Glutamatergic neuron (in vitro differentiated cells): ENCODE measurements at regions not wholly inside any gene's neighbourhood (a gene's known extent, or its start where the extent isn't known, plus 50 kb on each side); places are given as distances from the start of the nearest gene placed in this dataset.

Experiments used
- DNase-seq: peaks from one replicate; pipeline ENCODE4 v3.0.0; 2022
- H3K27ac Mint-ChIP-seq: one replicate; pipeline ENCODE4 v1.8.0; 2020; ENCODE audit warnings: mild to moderate bottlenecking, mixed read lengths, inconsistent platforms; ENCODE audit not compliant: unreplicated experiment
- H3K27me3 Mint-ChIP-seq: one replicate; pipeline ENCODE4 v1.8.0; 2020; ENCODE audit warnings: mild to moderate bottlenecking, moderate library complexity, mixed read lengths, inconsistent platforms; ENCODE audit not compliant: unreplicated experiment
- H3K36me3 Mint-ChIP-seq: one replicate; pipeline ENCODE4 v1.8.0; 2020; ENCODE audit warnings: mild to moderate bottlenecking, mixed read lengths, inconsistent platforms; ENCODE audit not compliant: unreplicated experiment
- H3K4me1 Mint-ChIP-seq: one replicate; pipeline ENCODE4 v1.8.0; 2020; ENCODE audit warnings: mild to moderate bottlenecking, low read depth, mixed read lengths, inconsistent platforms; ENCODE audit not compliant: unreplicated experiment
- H3K4me3 Mint-ChIP-seq: one replicate; pipeline ENCODE4 v1.8.0; 2020; ENCODE audit warnings: mild to moderate bottlenecking, mixed read lengths, inconsistent platforms; ENCODE audit not compliant: unreplicated experiment
- H3K9me3 Mint-ChIP-seq: one replicate; pipeline ENCODE4 v1.8.0; 2020; ENCODE audit warnings: mild to moderate bottlenecking, moderate library complexity, mixed read lengths, inconsistent platforms; ENCODE audit not compliant: unreplicated experiment
- TF ChIP-seq, protein P1 (sequence below): fragments of 200-600 bp; sonication (generic); IDR thresholded peaks from one replicate; pipeline ENCODE4 v1.5.0; 2021; ENCODE audit not compliant: partially characterized antibody, unreplicated experiment

DNA sequence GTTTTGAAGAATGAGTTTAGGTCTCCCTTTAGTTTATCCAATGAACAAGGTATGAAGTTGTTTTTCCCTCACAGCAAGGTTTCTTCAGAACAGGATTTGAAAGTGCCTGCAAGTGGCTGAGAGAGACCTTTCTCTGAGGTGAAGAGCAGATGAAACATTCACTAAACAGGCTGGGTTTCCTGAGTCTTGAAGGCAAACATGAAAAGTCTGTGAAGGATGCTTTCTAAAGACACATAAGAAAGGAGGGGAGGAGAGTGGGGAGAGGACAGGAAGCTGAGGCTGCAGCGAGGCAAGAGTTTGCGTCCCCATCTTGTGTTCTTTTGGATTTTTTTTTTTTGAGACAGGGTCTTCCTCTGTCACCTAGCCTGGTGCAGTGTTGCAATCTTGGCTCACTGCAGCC is 95.7 kb upstream of the SIM2 start:
- H3K27me3 Mint-ChIP-seq: peaks cover 3% of the 10 kb centered on the region
- H3K4me1 Mint-ChIP-seq: peaks cover 5% of the 10 kb centered on the region
- H3K36me3 Mint-ChIP-seq: peaks cover 6% of the 10 kb centered on the region
- no peak for DNase-seq
- no peak overlapping the region for H3K27ac Mint-ChIP-seq
- H3K4me3 Mint-ChIP-seq: no peak overlapping the region
- TF ChIP-seq, protein P1, sequence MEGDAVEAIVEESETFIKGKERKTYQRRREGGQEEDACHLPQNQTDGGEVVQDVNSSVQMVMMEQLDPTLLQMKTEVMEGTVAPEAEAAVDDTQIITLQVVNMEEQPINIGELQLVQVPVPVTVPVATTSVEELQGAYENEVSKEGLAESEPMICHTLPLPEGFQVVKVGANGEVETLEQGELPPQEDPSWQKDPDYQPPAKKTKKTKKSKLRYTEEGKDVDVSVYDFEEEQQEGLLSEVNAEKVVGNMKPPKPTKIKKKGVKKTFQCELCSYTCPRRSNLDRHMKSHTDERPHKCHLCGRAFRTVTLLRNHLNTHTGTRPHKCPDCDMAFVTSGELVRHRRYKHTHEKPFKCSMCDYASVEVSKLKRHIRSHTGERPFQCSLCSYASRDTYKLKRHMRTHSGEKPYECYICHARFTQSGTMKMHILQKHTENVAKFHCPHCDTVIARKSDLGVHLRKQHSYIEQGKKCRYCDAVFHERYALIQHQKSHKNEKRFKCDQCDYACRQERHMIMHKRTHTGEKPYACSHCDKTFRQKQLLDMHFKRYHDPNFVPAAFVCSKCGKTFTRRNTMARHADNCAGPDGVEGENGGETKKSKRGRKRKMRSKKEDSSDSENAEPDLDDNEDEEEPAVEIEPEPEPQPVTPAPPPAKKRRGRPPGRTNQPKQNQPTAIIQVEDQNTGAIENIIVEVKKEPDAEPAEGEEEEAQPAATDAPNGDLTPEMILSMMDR: no peak
- peaks cover 4% of the 10 kb centered on the region for H3K9me3 Mint-ChIP-seq

DNA sequence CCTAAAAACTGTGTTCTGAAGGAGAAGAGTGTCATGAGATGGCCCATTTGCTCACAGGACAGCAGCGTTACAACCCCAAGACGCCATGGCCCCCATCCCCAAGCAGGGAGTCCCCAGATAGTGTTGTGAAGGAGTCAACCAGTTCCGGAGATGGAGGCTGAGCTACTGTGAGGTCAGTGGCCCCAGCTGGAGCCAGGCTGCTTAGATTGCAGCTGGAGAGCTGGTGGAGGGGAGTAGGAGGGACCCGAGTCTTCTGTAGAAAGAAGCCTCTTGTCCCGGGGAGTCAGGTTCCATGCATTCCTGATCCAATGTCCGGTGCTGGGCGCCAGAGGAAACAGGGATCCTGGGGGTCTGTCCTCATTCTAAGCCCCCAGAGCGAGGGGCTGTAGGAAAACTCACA is 93.5 kb upstream of the SIM2 start:
- Mint-ChIP-seq H3K27me3 (peaks cover 3% of the 10 kb centered on the region), H3K27ac (no peak overlapping the region), H3K4me1 (peaks cover 5% of the 10 kb centered on the region), H3K9me3 (peaks cover 4% of the 10 kb centered on the region), H3K36me3 (peaks cover 4% of the 10 kb centered on the region), H3K4me3 (no peak overlapping the region)
- TF ChIP-seq, protein P1: no peak
- no peak for DNase-seq

DNA sequence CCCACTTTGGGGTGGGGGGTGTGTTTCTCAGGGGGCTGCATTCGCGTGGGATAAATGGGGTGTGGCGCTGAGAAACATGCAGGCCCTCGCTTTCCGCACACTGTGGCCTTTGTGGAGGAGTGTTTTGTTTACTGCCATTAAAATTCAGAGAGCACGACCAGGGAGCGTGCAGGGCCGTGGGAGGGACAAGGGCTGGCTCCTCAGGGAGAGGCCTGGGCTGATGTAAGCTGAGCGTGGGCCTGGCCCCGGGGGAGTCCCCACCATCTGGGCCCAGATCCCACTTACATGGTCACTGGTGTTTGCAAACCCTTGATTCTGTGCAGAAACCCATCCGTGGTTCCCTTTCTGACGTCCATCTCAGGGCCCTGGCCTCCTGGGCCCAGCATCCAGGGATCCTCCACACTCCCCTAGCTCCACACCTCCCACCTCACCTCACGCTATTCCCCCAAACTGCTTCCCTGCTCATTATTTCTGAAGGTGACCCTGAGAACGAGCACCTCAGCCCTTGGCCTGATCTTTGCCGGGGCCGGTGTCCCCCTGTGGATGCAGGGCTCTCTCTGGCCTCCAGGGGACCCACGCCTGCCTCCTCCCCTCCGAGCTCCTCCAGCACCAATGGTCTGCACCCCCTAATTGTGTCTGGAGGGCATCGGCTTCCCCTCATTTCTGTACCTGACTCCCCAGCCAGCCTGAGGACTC is 92.5 kb upstream of the SIM2 start:
- peak; percentile 31 for DNase-seq
- Mint-ChIP-seq H3K4me1 (peaks cover 5% of the 10 kb centered on the region), H3K9me3 (peaks cover 2% of the 10 kb centered on the region), H3K27ac (no peak overlapping the region), H3K36me3 (peaks cover 6% of the 10 kb centered on the region), H3K27me3 (peaks cover 4% of the 10 kb centered on the region), H3K4me3 (no peak overlapping the region)
- TF ChIP-seq, protein P1: peak; percentile 35

DNA sequence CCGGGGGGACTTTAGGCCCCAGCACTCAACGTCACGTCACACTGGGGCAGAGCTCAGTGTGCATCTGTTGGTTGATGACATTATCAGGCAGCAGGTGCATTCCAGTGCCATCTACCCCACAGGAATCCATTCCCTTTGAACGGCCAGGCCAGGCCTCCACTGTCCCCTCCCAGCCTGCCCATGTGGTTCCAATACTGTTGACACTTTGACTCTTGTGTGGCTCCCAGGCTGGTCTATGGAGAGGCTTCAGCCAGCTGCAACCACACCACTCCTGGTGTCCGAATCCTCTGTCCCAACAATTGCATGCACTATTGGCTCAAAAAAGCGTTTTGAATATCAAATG is 92.0 kb upstream of the SIM2 start:
- TF ChIP-seq, protein P1: no peak
- no peak overlapping the region for H3K4me3 Mint-ChIP-seq

DNA sequence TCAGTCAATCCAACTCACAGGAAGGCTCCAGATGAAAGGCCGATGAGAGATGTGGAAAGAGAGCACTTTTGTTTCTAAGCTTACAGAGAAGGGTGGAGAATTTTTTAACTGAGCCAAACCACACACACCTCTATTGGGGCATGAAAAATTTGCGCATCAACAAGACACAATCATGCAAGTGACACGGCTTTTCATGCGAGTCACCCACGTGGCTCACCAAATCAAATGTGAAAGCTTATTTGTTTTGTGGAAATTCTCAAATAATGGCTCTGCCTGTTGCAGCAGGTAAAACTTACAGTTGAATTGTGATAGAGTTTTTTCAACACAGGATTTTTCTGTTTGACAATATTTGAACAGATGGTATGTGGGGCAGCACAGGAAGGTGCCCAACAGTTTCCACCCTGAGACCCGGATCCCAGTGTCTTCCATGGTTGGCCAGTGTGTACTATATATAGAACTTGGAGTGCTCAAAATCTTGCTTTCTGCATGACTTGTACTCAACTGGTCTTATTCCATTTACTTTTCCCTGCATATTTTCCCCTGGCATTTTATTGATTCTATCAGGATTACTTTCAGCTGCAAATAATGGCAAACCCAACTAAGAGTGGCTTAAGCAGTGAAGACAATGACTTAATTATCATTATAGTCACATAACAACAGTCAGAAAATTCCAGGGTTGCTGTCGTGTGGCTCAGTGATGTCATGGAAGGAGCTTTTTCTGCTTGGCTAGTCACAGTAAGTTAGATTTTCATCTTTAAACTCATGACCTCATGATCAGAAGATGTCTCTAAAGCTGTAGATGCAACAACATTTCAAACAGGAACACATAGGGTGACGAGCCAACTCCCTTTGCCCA is 90.6 kb upstream of the SIM2 start:
- Mint-ChIP-seq H3K27me3 (peaks cover 7% of the 10 kb centered on the region), H3K4me1 (peaks cover 5% of the 10 kb centered on the region), H3K36me3 (peaks cover 6% of the 10 kb centered on the region), H3K9me3 (peaks cover 2% of the 10 kb centered on the region), H3K27ac (no peak overlapping the region), H3K4me3 (no peak overlapping the region)
- no peak for DNase-seq
- TF ChIP-seq, protein P1: no peak

More for the DNA sequence above, 92.0 kb upstream of the SIM2 start:
- H3K4me1 Mint-ChIP-seq: peaks cover 5% of the 10 kb centered on the region
- no peak overlapping the region for H3K27ac Mint-ChIP-seq
- DNase-seq: no peak
- H3K9me3 Mint-ChIP-seq: peaks cover 2% of the 10 kb centered on the region
- H3K27me3 Mint-ChIP-seq: peaks cover 7% of the 10 kb centered on the region
- H3K36me3 Mint-ChIP-seq: peaks cover 6% of the 10 kb centered on the region
